ENCODE measurements at regions not wholly inside any gene's neighbourhood (a gene's known extent, or its start where the extent isn't known, plus 50 kb on each side); places are given as distances from the start of the nearest gene placed in this dataset.
"Not testable (repeated sequence)": the region's sequence is repeated elsewhere in the genome, so short reads cannot be mapped to it uniquely, and the experiment has no call there.

GRCh38 chr2:56053679-56054078, 130.1 kb upstream of the EFEMP1 start (continued):
- TF ChIP-seq PRDM15 (CRISPR knock-in tag; IDR thresholded peaks at IDR 0.05) (no peak), ZNF671 (CRISPR knock-in tag; IDR thresholded peaks at IDR 0.05) (no peak), TP53 (CRISPR knock-in tag; IDR thresholded peaks at IDR 0.05) (no peak), OVOL2 (CRISPR knock-in tag; IDR thresholded peaks at IDR 0.05; ENCODE audit: borderline replicate concordance) (no peak)

GRCh38 chr2:56055405-56055804, 128.4 kb upstream of the CCDC85A start:
- H3K36me3 Mint-ChIP-seq: 0 out of 2 replicates have a peak, but pooled peaks cover 2% of the 10 kb centered on the region
- TF ChIP-seq E2F5 (CRISPR knock-in tag; IDR thresholded peaks at IDR 0.05) (no peak), ELF4 (CRISPR knock-in tag; IDR thresholded peaks at IDR 0.05; ENCODE audit: low read depth) (no peak), ZNF281 (CRISPR knock-in tag; IDR thresholded peaks at IDR 0.05) (no peak), ETV6 (CRISPR knock-in tag; IDR thresholded peaks at IDR 0.05) (no peak), CREB1 (CRISPR knock-in tag; IDR thresholded peaks at IDR 0.05) (no peak), CTCF (IDR thresholded peaks at IDR 0.05) (no peak), CDX4 (CRISPR knock-in tag; IDR thresholded peaks at IDR 0.05; ENCODE audit: borderline replicate concordance) (no peak), SMAD3 (CRISPR knock-in tag; IDR thresholded peaks at IDR 0.05; ENCODE audit: borderline replicate concordance) (no peak)
- ATAC-seq (no peak), DNase-seq (ENCODE audit: low spot score) (no peak)
- ChIA-PET CTCF (no interaction called here), POLR2A (no interaction called here)
- peaks cover 25% of the 10 kb centered on the region for H3K9me3 Mint-ChIP-seq
- no peak overlapping the region for H3K4me3 Mint-ChIP-seq
- H3K27me3 Mint-ChIP-seq (ENCODE audit: low read depth): no peaks in the 10 kb centered on the region; the same call in none of the 2 replicates
- H3K4me1 Mint-ChIP-seq: no peaks in the 10 kb centered on the region
- H3K27ac Mint-ChIP-seq: no peak overlapping the region

- H3K36me3 Mint-ChIP-seq; CTCF ChIA-PET; H3K4me1 Mint-ChIP-seq; ATAC-seq; H3K4me3 Mint-ChIP-seq; DNase-seq (ENCODE audit: low spot score); POLR2A ChIA-PET; H3K27me3 Mint-ChIP-seq (ENCODE audit: low read depth); H3K27ac Mint-ChIP-seq: not testable (repeated sequence)
- peaks cover 55% of the 10 kb centered on the region for H3K9me3 Mint-ChIP-seq
Measured at GRCh38 chr2:56061327-56061726, 122.5 kb upstream of the CCDC85A start.
